ENCODE measurements at regions not wholly inside any gene's neighbourhood (a gene's known extent, or its start where the extent isn't known, plus 50 kb on each side); places are given as distances from the start of the nearest gene placed in this dataset.

GRCh38 chr2:82089518-82089917 lies 1785.0 kb upstream of the LRRTM1 start:
- no peak for DNase-seq
- WGBS, 3 donors, result 21 to 43% (median 24%) methylated on average over 6 of the region's 6 CpGs
- Histone ChIP-seq H3K36me3 (no peaks in the 10 kb centered on the region), H3K4me1 (ENCODE audit: insufficient read depth) (no peaks in the 10 kb centered on the region), H3K9me3 (no peaks in the 10 kb centered on the region), H3K27me3 (no peaks in the 10 kb centered on the region), H3K4me3 (no peak overlapping the region), H3K27ac (no peak overlapping the region)
- intact Hi-C loops (cut with DNase I), result no loop called here
- TF ChIP-seq CTCF (IDR thresholded peaks at IDR 0.05) (no peak), POLR2A (IDR thresholded peaks at IDR 0.05) (no peak), EP300 (IDR thresholded peaks at IDR 0.05) (no peak)

- Histone ChIP-seq H3K27me3 (no peaks in the 10 kb centered on the region), H3K36me3 (no peaks in the 10 kb centered on the region), H3K27ac (no peak overlapping the region), H3K9me3 (no peaks in the 10 kb centered on the region), H3K4me1 (ENCODE audit: insufficient read depth) (no peaks in the 10 kb centered on the region), H3K4me3 (no peak overlapping the region)
- TF ChIP-seq CTCF (IDR thresholded peaks at IDR 0.05) (no peak), EP300 (IDR thresholded peaks at IDR 0.05) (no peak), POLR2A (IDR thresholded peaks at IDR 0.05) (no peak)
- no peak for DNase-seq
- WGBS, 3 donors, result 88 to 93% (median 93%) methylated on average over 1 of the region's 1 CpG
- intact Hi-C loops (cut with DNase I), result no loop called here
Observed at GRCh38 chr2:82084679-82085392, 1780.3 kb upstream of the LRRTM1 start.

GRCh38 chr2:82075875-82076274 lies 1771.3 kb upstream of the LRRTM1 start:
- Histone ChIP-seq H3K9me3 (no peaks in the 10 kb centered on the region), H3K4me1 (ENCODE audit: insufficient read depth) (no peaks in the 10 kb centered on the region), H3K27me3 (no peaks in the 10 kb centered on the region), H3K27ac (no peak overlapping the region), H3K4me3 (no peak overlapping the region), H3K36me3 (no peaks in the 10 kb centered on the region)
- TF ChIP-seq POLR2A (IDR thresholded peaks at IDR 0.05), result no peak
- TF ChIP-seq CTCF (IDR thresholded peaks at IDR 0.05), result no peak
- no peak for TF ChIP-seq EP300 (IDR thresholded peaks at IDR 0.05)
- intact Hi-C loops (cut with DNase I), result no loop called here
- DNase-seq, result no peak
- WGBS, 3 donors, result 86 to 91% (median 87%) methylated on average over 2 of the region's 2 CpGs

GRCh38 chr2:82062463-82062862 lies 1757.9 kb upstream of the LRRTM1 start:
- no peaks in the 10 kb centered on the region for H3K4me1 ChIP-seq (ENCODE audit: insufficient read depth)
- H3K9me3 ChIP-seq, result no peaks in the 10 kb centered on the region
- no peak overlapping the region for H3K4me3 ChIP-seq
- H3K27me3 ChIP-seq, result peaks cover 2% of the 10 kb centered on the region
- H3K27ac ChIP-seq, result no peak overlapping the region
- WGBS, 3 donors, result 55 to 73% (median 59%) methylated on average over 2 of the region's 2 CpGs
- no peak for TF ChIP-seq POLR2A (IDR thresholded peaks at IDR 0.05)
- TF ChIP-seq EP300 (IDR thresholded peaks at IDR 0.05), result no peak
- no peak for TF ChIP-seq CTCF (IDR thresholded peaks at IDR 0.05)
- DNase-seq, result no peak
- H3K36me3 ChIP-seq, result no peaks in the 10 kb centered on the region
- intact Hi-C loops (cut with DNase I), result no loop called here

Data from ovary (tissue), 7 donors.